Mesothelial cell of epicardium (in vitro differentiated cells): ENCODE measurements at regions not wholly inside any gene's neighbourhood (a gene's known extent, or its start where the extent isn't known, plus 50 kb on each side); places are given as distances from the start of the nearest gene placed in this dataset.

Experiments
- DNase-seq, 2 experiments: peaks; one replicate each; pipeline ENCODE4 v3.0.0; 2021; ENCODE audit warnings: low spot score in 2 of 2; ENCODE audit not compliant: unreplicated experiment in 2 of 2
- H3K27ac Mint-ChIP-seq: 2 replicates; pipeline ENCODE4 v1.8.0; 2021; ENCODE audit warnings: mixed read lengths
- H3K27me3 Mint-ChIP-seq: 2 replicates; pipeline ENCODE4 v1.8.0; 2021; ENCODE audit warnings: low read depth, mixed read lengths
- H3K36me3 Mint-ChIP-seq: 2 replicates; pipeline ENCODE4 v1.8.0; 2021; ENCODE audit warnings: mixed read lengths
- H3K4me1 Mint-ChIP-seq: 2 replicates; pipeline ENCODE4 v1.8.0; 2021; ENCODE audit warnings: mixed read lengths
- H3K4me3 Mint-ChIP-seq: 2 replicates; pipeline ENCODE4 v1.8.0; 2021; ENCODE audit warnings: mild to moderate bottlenecking, moderate library complexity, mixed read lengths
- H3K9me3 Mint-ChIP-seq: 2 replicates; pipeline ENCODE4 v1.8.0; 2021; ENCODE audit warnings: mixed read lengths
- CTCF ChIP-seq: fragments of 200-600 bp; sonication (generic); IDR thresholded peaks from one replicate; pipeline ENCODE4 v1.5.0; 2021; ENCODE audit warnings: antibody characterized with exemption; ENCODE audit not compliant: unreplicated experiment

- no peaks in the 10 kb centered on the region for H3K9me3 Mint-ChIP-seq
- H3K27ac Mint-ChIP-seq, result no peak overlapping the region
- DNase-seq, result no peak
- H3K4me1 Mint-ChIP-seq, result peaks cover 15% of the 10 kb centered on the region
- H3K27me3 Mint-ChIP-seq, result no peaks in the 10 kb centered on the region
- H3K36me3 Mint-ChIP-seq, result no peaks in the 10 kb centered on the region
- TF ChIP-seq CTCF, result no peak
- no peak overlapping the region for H3K4me3 Mint-ChIP-seq
Observed at GRCh38 chr1:219665089-219665488, 52.2 kb upstream of the ZC3H11B start.

GRCh38 chr1:219664310-219665029 lies 51.6 kb upstream of the ZC3H11B start:
- H3K4me1 Mint-ChIP-seq, result peaks cover 21% of the 10 kb centered on the region

More at GRCh38 chr1:219664310-219665029, 51.6 kb upstream of the ZC3H11B start:
- H3K36me3 Mint-ChIP-seq, result no peaks in the 10 kb centered on the region
- no peak overlapping the region for H3K27ac Mint-ChIP-seq
- TF ChIP-seq CTCF, result no peak
- H3K4me3 Mint-ChIP-seq, result no peak overlapping the region
- no peaks in the 10 kb centered on the region for H3K9me3 Mint-ChIP-seq
- DNase-seq, result no peak
- H3K27me3 Mint-ChIP-seq, result no peaks in the 10 kb centered on the region
